ENCODE measurements at regions not wholly inside any gene's neighbourhood (a gene's known extent, or its start where the extent isn't known, plus 50 kb on each side); places are given as distances from the start of the nearest gene placed in this dataset.

DNA sequence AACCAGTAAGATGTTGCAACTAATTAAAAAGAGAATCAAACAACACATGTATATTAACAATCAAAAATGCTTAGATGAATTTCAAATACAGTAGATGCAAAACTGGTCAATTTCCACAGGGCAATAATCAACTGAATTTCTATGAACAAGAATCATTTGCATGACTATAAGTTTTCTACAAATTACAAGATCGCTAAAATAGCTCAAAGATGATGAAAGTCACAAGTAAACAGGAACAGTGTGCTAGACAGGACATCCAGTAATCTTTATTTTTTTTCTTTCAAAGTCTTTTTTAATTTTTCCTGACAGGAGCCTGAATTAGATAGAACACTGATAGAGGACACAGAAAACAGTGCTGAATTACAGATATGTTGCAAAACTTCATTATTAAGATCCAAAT, 608.2 kb upstream of the DAB2 start:
- DNase-seq, result no peak

DNA sequence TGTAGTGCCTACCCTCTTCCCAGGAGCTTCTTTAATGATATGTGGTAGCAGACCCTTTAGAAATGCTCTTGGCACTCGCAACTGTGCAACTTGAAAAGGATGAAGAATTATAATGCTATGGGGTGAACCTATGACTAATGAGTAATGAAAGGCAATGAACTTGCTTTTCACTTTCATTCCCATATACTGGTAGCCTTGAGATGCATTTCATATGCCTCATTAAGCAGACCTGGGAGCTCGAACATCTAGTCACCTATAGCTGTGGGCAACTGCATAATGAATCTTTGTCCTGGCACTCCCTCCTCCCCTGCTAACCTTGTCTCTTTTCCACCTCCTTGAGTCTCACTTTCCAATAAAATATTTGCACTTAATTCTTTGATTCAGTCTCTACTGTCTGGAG, 605.9 kb upstream of the DAB2 start:
- no peak for DNase-seq

GRCh38 chr5:40029711-40030495, 605.1 kb upstream of the DAB2 start:
- DNase-seq, result no peak

- DNase-seq, result no peak
Measured at GRCh38 chr5:40027400-40027799, 602.6 kb upstream of the DAB2 start.

DNA sequence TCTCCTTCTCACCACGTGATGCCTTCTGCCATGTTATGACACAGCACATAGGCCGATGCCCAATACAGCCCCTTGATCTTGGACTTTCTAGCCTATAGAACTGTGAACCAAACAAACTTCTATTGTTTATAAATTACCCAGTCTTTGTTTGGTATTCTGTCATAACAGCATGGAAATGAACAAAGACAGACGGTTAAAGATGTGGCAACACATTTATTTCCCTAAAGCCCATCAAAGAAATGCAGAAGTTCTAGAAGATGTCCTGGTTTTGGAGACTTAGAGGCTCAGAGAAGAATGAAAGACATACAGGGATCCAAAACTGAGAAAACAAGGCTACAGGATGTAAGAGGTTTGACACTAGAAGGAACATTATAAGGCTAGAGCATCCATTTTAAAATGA, 600.8 kb upstream of the DAB2 start:
- DNase-seq, result no peak

DNA sequence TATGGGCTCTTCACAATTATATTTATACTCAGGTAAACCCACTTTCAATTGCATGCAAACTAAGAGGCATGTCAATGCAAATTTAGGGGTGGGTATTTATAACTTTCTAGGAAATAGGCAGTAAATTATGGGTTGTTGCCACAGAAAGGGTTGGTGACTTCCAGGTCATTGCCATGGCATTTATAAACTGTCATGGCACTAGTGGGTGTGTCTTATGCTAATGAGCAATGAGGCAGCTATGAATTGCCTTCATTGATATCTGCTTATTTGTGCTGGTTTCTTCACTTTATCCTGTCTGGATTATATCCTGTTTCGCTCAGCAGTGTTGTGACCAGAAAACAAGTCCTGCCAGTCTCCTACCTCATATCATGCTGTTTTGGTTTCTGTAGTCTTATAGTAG, 597.3 kb upstream of the DAB2 start:
- DNase-seq, result no peak

DNA sequence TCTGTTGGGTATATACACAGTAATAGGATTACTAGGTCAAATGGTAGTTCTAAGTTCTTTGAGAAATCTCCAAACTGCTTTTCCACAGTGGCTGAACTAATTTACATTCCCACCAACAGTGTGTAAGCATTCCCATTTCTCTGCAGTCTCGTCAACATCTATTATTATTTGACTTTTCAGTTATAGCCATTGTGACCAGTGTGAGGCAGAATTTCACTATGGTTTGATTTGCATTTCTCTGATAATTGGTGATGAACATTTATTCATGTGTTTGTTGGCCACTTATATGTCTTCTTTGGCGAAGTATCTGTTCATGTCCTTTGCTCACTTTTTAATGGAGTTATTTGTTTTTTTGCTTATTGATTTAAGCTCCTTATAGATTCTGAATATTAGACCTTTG, 596.2 kb upstream of the DAB2 start:
- no peak for DNase-seq

GRCh38 chr5:40017918-40018317, 593.1 kb upstream of the DAB2 start:
- DNase-seq, result no peak

DNA sequence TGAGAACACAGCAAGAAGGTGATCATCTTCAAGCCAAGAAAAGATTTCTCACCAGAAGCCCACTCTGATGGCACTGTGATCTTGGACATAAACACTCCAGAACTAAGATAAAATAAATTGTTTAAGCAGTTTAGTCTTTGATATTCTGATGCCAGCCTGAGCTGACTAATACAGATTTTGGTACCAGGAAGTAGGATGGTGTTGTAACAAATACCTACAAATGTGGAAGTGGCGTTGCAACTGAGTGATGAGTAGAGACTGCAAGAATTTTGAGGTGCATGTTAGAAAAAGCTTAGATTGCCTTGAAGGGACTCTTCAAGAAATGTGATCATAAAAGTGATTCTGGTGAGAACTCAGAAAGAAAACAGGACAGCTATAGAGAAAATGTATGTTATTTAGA, 592.4 kb upstream of the DAB2 start:
- peak; percentile 20 for DNase-seq

DNA sequence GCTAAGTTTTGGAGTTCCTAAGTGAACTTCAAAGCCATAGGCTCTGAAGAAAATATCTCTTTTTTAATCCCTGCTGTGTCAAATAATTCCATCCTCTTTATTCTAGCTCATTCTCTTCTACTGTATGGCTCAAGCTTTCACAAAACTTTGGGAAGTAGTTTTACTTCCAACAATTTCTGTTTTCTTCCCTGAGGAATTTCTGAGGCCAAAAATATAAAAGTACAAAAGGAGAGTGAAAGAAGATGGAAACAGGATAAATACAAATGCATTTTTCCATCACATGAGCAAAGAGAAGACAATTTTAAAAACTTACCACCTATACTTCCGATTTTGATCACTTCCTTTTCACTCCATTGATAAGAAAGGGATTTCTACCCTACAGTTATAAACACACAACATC, 585.7 kb upstream of the DAB2 start:
- no peak for DNase-seq

- DNase-seq, result no peak
Measured at GRCh38 chr5:40006260-40006659, 581.5 kb upstream of the DAB2 start.

DNA sequence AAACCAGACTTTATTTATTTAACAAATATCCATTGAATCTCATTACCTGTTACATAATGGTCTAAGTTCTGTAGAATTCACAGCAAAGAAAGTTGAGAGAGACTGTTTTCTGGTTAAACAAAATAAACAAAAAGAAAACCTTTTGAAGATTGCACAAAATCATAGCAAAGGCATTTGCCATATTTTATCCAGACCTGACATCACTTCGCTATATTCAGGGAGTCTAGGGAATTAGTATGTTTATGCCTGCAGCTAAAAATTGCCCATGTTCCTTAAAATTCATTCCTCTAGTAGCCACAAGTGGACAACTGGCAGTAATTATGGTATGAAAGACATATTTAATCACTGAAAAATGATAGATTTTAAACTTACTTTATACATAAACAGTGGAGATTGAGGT, 577.0 kb upstream of the DAB2 start:
- DNase-seq, result no peak

DNA sequence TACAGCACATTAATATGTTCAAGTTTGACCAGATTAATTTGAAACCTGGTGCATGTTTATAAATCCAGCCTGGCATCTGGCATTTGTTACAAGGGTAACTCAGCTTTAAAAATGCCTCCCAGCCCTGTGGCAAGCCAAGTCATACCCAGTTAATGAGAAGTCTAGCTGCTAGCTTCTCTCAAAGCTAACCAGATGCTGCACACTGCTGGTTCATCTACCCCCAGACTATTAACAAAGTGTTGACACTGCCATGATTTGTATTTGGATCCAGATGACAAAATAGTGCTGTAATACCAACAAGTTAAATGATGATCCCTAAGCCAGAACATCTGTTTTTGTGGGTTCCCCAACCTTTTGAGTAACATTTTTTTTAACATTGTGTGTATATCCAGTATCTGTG, 573.7 kb upstream of the DAB2 start:
- no peak for DNase-seq

DNA sequence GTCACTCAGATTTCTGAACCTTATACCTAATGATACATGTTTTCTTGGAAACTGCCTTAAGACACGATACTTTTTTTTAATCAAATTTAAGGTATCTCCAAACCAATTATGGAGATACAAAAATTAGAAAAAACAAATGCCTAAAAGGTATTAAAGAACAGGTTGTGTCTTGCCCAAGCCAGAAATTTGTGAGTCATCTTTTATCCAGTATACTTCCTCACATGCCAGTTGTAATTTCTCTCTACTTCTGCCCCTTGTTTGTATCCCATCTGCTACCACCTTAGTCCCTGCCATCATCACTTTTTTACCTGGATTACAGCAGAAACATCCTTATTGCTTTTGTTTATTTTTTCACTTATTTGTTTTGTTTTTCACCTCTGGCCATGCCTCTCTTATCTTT, 571.2 kb upstream of the DAB2 start:
- DNase-seq, result no peak

- peak; percentile 3 for DNase-seq
Measured at GRCh38 chr5:39992617-39993202, 567.9 kb upstream of the DAB2 start.

- no peak for DNase-seq
Measured at GRCh38 chr5:39986614-39987013, 561.8 kb upstream of the DAB2 start.

DNA sequence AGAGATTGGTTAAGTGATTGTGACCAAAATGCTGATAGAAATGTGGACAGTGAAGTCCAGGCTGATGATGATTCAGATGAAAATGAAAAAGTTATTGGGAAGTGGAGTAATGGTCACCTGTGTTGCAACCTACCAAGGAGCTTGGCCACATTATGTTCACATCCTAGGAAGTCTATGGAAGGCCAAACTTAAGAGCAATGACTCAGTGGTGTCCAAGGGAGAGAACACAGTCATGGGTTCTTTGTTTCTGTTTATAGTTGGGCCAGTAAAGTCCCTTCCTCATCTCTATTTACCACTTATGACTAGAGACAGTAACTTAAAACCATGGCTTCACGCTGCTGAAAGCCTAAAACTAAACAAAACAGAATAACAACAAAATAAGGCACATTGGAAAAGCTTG, 555.3 kb upstream of the DAB2 start:
- no peak for DNase-seq

DNA sequence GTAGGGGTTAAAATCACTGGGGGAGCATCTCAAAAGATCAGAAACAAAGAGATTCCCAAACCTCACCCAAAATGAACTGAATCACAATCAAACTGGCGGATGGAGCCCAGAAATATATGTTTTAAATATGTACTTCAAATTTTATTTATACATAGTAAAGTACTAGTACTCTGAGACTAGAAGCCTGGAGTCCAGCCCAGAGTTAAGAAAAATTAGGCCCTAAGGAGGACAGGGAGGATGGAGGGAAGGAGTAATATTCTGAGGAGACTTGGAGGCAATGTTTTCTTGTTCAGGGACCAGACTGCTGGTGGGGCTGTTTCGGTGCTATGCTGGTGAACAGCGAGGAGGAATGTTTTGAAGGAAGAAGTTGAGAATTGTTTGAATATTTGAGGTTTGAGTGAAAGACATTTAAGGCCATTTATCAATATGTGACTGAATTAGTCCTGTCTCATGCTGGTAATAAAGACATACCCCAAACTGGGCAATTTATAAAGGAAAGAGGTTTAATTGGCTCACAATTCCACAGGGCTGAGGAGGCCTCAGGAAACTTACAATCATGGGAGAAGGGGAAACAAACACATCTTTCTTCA, 552.4 kb upstream of the DAB2 start:
- DNase-seq, result no peak

- no peak for DNase-seq
Measured at GRCh38 chr5:39970117-39970798, 545.5 kb upstream of the DAB2 start.

GRCh38 chr5:39968381-39968780, 543.6 kb upstream of the DAB2 start:
- DNase-seq, result no peak

DNA sequence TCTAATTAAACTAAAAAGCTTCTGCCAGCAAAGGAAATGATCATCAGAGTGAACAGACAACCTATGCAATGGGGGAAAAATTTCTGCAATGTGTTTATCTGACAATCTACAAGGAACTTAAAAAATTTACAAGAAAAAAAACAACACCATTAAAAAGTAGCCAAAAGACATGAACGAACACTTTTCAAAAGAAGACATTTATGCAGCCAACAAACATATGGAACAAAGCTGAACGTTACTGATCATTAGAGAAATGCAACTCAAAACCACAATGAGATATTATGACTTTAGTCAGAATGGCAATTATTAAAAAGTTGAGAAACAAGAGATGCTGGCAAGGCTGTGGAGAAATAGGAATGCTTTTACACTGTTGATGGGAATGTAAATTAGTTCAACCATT, 530.4 kb upstream of the DAB2 start:
- DNase-seq, result no peak

DNA sequence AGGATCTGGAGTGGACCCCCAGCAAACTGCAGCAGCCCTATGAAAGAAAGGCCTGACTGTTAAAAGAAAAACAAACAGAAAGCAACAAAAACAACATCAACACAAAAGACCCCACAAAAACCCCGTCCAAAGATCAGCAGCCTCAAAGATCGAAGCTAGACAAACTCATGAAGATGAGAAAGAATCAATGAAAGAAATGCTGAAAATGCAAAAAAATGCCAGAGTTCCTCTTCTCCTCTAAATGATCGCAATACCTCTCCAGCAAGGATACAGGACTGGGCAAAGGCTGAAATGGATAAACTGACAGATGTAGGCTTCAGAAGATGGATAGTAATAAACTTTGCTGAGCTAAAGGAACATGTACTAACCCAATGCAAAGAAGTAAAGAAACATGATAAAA, 526.3 kb upstream of the DAB2 start:
- DNase-seq, result no peak

DNA sequence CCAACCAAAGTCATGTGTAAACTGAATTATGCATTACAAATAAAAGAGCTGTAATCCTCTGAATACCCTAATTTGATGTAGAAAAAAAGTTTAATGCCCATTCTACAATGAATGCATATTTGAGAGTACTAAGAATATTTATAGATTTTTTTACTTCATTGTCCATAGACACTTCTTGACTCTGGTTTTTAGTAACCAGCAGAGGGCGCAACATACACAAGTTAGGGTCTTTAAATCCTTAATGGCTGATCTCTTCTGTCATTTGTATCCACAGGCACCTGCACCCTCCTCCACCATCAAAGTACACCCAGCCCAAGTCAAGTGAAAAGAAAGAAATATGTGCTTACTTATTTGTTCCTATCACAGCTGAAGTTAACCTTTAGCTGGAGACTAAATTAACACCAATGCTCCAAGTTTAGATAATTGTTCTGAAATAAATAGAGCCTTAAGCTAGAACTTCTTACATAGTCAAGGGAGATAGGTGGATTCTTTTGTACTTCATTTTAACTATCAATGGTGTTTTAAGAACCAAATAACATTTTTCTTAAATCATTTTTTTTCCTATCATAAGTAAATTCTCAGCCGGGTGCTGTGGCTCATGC, 524.2 kb upstream of the DAB2 start:
- DNase-seq, result peak; percentile 27

- no peak for DNase-seq
Measured at GRCh38 chr5:39948341-39948740, 523.6 kb upstream of the DAB2 start.

Measured in NCI-H226 (cell line).